ENCODE measurements at regions not wholly inside any gene's neighbourhood (a gene's known extent, or its start where the extent isn't known, plus 50 kb on each side); places are given as distances from the start of the nearest gene placed in this dataset.

- TF ChIP-seq CTCF (conservative IDR thresholded peaks at IDR 0.05 in 1 of 2, IDR thresholded peaks at IDR 0.05 in 1 of 2; ENCODE audit: extremely low read depth in 1 of 2, insufficient read depth in 1 of 2, low read depth in 1 of 2, low read length in 2 of 2), result no peak
- TF ChIP-seq EZH2 (IDR thresholded peaks at IDR 0.05; ENCODE audit: borderline replicate concordance, low read length), result no peak
Observed at GRCh38 chr20:40750541-40751035, 61.6 kb upstream of the MAFB start.

Data from mammary epithelial cell (primary cell).